K562 (cell line): ENCODE measurements at regions not wholly inside any gene's neighbourhood (a gene's known extent, or its start where the extent isn't known, plus 50 kb on each side); places are given as distances from the start of the nearest gene placed in this dataset.
A peak's percentile ranks its signal among the peaks of the same experiment; 100 is the strongest.

ENCODE experiments used
- ADNP ChIP-seq: fragments of 200-800 bp; sonication (Bioruptor generic); IDR thresholded peaks from 2 replicates; pipeline ENCODE4 v1.6.1; 2016; ENCODE audit warnings: missing genetic modification characterization, missing compliant biosample characterization
- CC2D1A ChIP-seq: fragments of 450-650 bp; IDR thresholded peaks from 2 replicates; pipeline ENCODE4 v1.6.1; 2017; ENCODE audit warnings: mild to moderate bottlenecking
- CTBP1 ChIP-seq: fragments of 450-650 bp; IDR thresholded peaks from 2 replicates; pipeline ENCODE4 v1.6.1; 2016; ENCODE audit warnings: borderline replicate concordance
- DDX20 ChIP-seq: fragments of 450-650 bp; IDR thresholded peaks from 2 replicates; pipeline ENCODE4 v1.6.1; 2016; ENCODE audit warnings: missing genetic modification characterization, low read depth, mild to moderate bottlenecking, missing compliant biosample characterization, moderate library complexity
- GTF2E2 ChIP-seq: fragments of 200-800 bp; sonication (Bioruptor generic); IDR thresholded peaks from 2 replicates; pipeline ENCODE4 v1.6.1; 2016; ENCODE audit warnings: missing genetic modification characterization, missing compliant biosample characterization
- NELFE ChIP-seq: IDR thresholded peaks from 2 replicates; pipeline ENCODE4 v1.6.1; 2011; ENCODE audit warnings: mild to moderate bottlenecking; ENCODE audit not compliant: insufficient read depth, insufficient read length
- PTRF ChIP-seq: fragments of 450-650 bp; IDR thresholded peaks from 2 replicates; pipeline ENCODE4 v1.6.1; 2016; ENCODE audit warnings: mild to moderate bottlenecking, missing genetic modification characterization, missing compliant biosample characterization
- RAD21 ChIP-seq, 2 experiments: fragments of 250-450 bp in 1 of 2; fragments of 450-650 bp in 1 of 2; sonication (Bioruptor Pico) in 1 of 2; formaldehyde crosslinking in 1 of 2; IDR thresholded peaks in 1 of 2; conservative IDR thresholded peaks in 1 of 2; 2 replicates each; pipeline versions ENCODE4 v1.4.0 to v1.8.0; 2020 to 2022; ENCODE audit warnings: mild to moderate bottlenecking in 2 of 2, moderate library complexity in 1 of 2
- SREBF1 ChIP-seq: fragments of 150-350 bp; IDR thresholded peaks from 2 replicates; pipeline ENCODE4 v1.6.1; 2014; ENCODE audit warnings: antibody characterized with exemption, low read depth, low read length, borderline replicate concordance
- ZFP36 ChIP-seq: fragments of 150-350 bp; IDR thresholded peaks from 2 replicates; pipeline ENCODE4 v1.6.1; 2018; ENCODE audit warnings: low read length, low read depth; ENCODE audit not compliant: partially characterized antibody
- TF ChIP-seq, protein P1 (sequence below): sonication (generic); formaldehyde crosslinking; IDR thresholded peaks from 2 replicates; pipeline ENCODE4 v1.8.1; 2023; ENCODE audit warnings: mild to moderate bottlenecking, missing genetic modification reagents, moderate library complexity
- TF ChIP-seq, protein P2 (sequence below): fragments of 450-650 bp; formaldehyde crosslinking; IDR thresholded peaks from 2 replicates; pipeline ENCODE4 v1.4.0; 2022; ENCODE audit warnings: missing genetic modification characterization
- TF ChIP-seq, protein P3 (sequence below): sonication (generic); formaldehyde crosslinking; IDR thresholded peaks from 2 replicates; pipeline ENCODE4 v1.8.1; 2023; ENCODE audit warnings: mild to moderate bottlenecking, missing genetic modification reagents
- TF ChIP-seq, protein P4 (sequence below): fragments of 250-450 bp; sonication (Bioruptor Pico); IDR thresholded peaks from 2 replicates; pipeline ENCODE4 v1.4.0; 2020
- TF ChIP-seq, protein P5 (sequence below): fragments of 450-650 bp; formaldehyde crosslinking; IDR thresholded peaks from 2 replicates; pipeline ENCODE4 v1.4.0; 2020; ENCODE audit warnings: mild to moderate bottlenecking, moderate library complexity
- TF ChIP-seq, protein P6 (sequence below): fragments of 250-450 bp; sonication (Bioruptor Pico); IDR thresholded peaks from 2 replicates; pipeline ENCODE4 v1.8.0; 2021; ENCODE audit warnings: moderate library complexity, mild to moderate bottlenecking, inconsistent platforms

DNA sequence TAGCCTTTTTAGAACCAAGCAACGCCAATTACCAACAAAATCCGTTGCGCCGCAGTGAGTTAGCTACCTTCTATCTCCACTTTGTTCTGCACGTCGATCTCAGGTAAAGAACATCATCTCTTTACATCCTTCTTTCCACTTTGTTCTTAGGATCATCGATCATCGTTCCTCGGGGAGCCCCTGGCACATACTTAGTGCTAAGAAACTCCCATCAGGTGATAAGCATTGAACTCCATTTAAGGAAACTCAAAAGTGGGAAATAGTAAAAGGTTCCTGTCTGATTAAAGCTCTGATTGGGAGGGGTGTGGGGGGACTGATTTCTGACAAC is 227.0 kb upstream of the PRSS16 start (continued):
- TF ChIP-seq, protein P1, sequence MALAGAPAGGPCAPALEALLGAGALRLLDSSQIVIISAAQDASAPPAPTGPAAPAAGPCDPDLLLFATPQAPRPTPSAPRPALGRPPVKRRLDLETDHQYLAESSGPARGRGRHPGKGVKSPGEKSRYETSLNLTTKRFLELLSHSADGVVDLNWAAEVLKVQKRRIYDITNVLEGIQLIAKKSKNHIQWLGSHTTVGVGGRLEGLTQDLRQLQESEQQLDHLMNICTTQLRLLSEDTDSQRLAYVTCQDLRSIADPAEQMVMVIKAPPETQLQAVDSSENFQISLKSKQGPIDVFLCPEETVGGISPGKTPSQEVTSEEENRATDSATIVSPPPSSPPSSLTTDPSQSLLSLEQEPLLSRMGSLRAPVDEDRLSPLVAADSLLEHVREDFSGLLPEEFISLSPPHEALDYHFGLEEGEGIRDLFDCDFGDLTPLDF (CRISPR knock-in tag): no peak
- TF ChIP-seq ZFP36: no peak
- TF ChIP-seq PTRF: no peak
- TF ChIP-seq, protein P2, sequence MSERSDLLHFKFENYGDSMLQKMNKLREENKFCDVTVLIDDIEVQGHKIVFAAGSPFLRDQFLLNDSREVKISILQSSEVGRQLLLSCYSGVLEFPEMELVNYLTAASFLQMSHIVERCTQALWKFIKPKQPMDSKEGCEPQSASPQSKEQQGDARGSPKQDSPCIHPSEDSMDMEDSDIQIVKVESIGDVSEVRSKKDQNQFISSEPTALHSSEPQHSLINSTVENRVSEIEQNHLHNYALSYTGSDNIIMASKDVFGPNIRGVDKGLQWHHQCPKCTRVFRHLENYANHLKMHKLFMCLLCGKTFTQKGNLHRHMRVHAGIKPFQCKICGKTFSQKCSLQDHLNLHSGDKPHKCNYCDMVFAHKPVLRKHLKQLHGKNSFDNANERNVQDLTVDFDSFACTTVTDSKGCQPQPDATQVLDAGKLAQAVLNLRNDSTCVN (CRISPR knock-in tag): no peak
- TF ChIP-seq SREBF1: no peak
- TF ChIP-seq NELFE: no peak
- TF ChIP-seq RAD21 (CRISPR knock-in tag; conservative IDR thresholded peaks at IDR 0.05 in 1 of 2, IDR thresholded peaks at IDR 0.05 in 1 of 2): no peak
- TF ChIP-seq, protein P3, sequence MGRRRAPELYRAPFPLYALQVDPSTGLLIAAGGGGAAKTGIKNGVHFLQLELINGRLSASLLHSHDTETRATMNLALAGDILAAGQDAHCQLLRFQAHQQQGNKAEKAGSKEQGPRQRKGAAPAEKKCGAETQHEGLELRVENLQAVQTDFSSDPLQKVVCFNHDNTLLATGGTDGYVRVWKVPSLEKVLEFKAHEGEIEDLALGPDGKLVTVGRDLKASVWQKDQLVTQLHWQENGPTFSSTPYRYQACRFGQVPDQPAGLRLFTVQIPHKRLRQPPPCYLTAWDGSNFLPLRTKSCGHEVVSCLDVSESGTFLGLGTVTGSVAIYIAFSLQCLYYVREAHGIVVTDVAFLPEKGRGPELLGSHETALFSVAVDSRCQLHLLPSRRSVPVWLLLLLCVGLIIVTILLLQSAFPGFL (CRISPR knock-in tag): 0 out of 2 replicates have a peak, but pooled peaks have one; percentile 9
- TF ChIP-seq GTF2E2: no peak
- TF ChIP-seq, protein P4, sequence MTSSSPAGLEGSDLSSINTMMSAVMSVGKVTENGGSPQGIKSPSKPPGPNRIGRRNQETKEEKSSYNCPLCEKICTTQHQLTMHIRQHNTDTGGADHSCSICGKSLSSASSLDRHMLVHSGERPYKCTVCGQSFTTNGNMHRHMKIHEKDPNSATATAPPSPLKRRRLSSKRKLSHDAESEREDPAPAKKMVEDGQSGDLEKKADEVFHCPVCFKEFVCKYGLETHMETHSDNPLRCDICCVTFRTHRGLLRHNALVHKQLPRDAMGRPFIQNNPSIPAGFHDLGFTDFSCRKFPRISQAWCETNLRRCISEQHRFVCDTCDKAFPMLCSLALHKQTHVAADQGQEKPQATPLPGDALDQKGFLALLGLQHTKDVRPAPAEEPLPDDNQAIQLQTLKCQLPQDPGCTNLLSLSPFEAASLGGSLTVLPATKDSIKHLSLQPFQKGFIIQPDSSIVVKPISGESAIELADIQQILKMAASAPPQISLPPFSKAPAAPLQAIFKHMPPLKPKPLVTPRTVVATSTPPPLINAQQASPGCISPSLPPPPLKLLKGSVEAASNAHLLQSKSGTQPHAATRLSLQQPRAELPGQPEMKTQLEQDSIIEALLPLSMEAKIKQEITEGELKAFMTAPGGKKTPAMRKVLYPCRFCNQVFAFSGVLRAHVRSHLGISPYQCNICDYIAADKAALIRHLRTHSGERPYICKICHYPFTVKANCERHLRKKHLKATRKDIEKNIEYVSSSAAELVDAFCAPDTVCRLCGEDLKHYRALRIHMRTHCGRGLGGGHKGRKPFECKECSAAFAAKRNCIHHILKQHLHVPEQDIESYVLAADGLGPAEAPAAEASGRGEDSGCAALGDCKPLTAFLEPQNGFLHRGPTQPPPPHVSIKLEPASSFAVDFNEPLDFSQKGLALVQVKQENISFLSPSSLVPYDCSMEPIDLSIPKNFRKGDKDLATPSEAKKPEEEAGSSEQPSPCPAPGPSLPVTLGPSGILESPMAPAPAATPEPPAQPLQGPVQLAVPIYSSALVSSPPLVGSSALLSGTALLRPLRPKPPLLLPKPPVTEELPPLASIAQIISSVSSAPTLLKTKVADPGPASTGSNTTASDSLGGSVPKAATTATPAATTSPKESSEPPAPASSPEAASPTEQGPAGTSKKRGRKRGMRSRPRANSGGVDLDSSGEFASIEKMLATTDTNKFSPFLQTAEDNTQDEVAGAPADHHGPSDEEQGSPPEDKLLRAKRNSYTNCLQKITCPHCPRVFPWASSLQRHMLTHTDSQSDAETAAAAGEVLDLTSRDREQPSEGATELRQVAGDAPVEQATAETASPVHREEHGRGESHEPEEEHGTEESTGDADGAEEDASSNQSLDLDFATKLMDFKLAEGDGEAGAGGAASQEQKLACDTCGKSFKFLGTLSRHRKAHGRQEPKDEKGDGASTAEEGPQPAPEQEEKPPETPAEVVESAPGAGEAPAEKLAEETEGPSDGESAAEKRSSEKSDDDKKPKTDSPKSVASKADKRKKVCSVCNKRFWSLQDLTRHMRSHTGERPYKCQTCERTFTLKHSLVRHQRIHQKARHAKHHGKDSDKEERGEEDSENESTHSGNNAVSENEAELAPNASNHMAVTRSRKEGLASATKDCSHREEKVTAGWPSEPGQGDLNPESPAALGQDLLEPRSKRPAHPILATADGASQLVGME (CRISPR knock-in tag): no peak
- TF ChIP-seq, protein P5, sequence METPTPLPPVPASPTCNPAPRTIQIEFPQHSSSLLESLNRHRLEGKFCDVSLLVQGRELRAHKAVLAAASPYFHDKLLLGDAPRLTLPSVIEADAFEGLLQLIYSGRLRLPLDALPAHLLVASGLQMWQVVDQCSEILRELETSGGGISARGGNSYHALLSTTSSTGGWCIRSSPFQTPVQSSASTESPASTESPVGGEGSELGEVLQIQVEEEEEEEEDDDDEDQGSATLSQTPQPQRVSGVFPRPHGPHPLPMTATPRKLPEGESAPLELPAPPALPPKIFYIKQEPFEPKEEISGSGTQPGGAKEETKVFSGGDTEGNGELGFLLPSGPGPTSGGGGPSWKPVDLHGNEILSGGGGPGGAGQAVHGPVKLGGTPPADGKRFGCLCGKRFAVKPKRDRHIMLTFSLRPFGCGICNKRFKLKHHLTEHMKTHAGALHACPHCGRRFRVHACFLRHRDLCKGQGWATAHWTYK: no peak
- TF ChIP-seq CTBP1: no peak
- 0 out of 2 replicates have a peak, but pooled peaks have one; percentile 18 for TF ChIP-seq DDX20 (tag)
- 0 out of 2 replicates have a peak, but pooled peaks have one; percentile 9 for TF ChIP-seq CC2D1A
- peak; percentile 91 for TF ChIP-seq ADNP (tag)
- TF ChIP-seq, protein P6, sequence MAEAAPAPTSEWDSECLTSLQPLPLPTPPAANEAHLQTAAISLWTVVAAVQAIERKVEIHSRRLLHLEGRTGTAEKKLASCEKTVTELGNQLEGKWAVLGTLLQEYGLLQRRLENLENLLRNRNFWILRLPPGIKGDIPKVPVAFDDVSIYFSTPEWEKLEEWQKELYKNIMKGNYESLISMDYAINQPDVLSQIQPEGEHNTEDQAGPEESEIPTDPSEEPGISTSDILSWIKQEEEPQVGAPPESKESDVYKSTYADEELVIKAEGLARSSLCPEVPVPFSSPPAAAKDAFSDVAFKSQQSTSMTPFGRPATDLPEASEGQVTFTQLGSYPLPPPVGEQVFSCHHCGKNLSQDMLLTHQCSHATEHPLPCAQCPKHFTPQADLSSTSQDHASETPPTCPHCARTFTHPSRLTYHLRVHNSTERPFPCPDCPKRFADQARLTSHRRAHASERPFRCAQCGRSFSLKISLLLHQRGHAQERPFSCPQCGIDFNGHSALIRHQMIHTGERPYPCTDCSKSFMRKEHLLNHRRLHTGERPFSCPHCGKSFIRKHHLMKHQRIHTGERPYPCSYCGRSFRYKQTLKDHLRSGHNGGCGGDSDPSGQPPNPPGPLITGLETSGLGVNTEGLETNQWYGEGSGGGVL (CRISPR knock-in tag): no peak
